ENCODE measurements at regions not wholly inside any gene's neighbourhood (a gene's known extent, or its start where the extent isn't known, plus 50 kb on each side); places are given as distances from the start of the nearest gene placed in this dataset.
"Not testable (repeated sequence)": the region's sequence is repeated elsewhere in the genome, so short reads cannot be mapped to it uniquely, and the experiment has no call there.

GRCh38 chr12:33111850-33112249 lies 215.3 kb upstream of the PKP2 start:
- Histone ChIP-seq H3K9me3 (replicated peaks in 1 of 3) (no peaks in the 10 kb centered on the region), H3K27ac (no peak overlapping the region), H3K36me3 (replicated peaks in 1 of 2) (no peaks in the 10 kb centered on the region), H3K4me3 (no peak overlapping the region), H3K27me3 (no peaks in the 10 kb centered on the region), H3K4me1 (replicated peaks in 1 of 2) (no peaks in the 10 kb centered on the region)
- WGBS, 4 donors = 44 to 53% (median 48%) methylated on average over 6 of the region's 6 CpGs
- DNase-seq = no peak
- intact Hi-C loops (cut with DNase I) = no loop called here
- no peak for TF ChIP-seq CTCF (IDR thresholded peaks at IDR 0.05)
- no peak for TF ChIP-seq POLR2A (IDR thresholded peaks at IDR 0.05)

- H3K9me3 ChIP-seq (replicated peaks in 1 of 3); intact Hi-C loops (cut with DNase I); H3K27ac ChIP-seq; H3K27me3 ChIP-seq; H3K4me1 ChIP-seq (replicated peaks in 1 of 2); H3K36me3 ChIP-seq (replicated peaks in 1 of 2); DNase-seq; H3K4me3 ChIP-seq: not testable (repeated sequence)
- WGBS, 4 donors = 53 to 87% (median 77%) methylated on average over 3 to 7 of the region's 7 CpGs
Measured at GRCh38 chr12:33107827-33108226, 211.2 kb upstream of the PKP2 start.

GRCh38 chr12:33093534-33093933 lies 197.0 kb upstream of the PKP2 start:
- Histone ChIP-seq H3K27me3 (no peaks in the 10 kb centered on the region), H3K4me1 (replicated peaks in 1 of 2) (no peaks in the 10 kb centered on the region), H3K36me3 (replicated peaks in 1 of 2) (no peaks in the 10 kb centered on the region), H3K27ac (no peak overlapping the region), H3K4me3 (no peak overlapping the region), H3K9me3 (replicated peaks in 1 of 3) (no peaks in the 10 kb centered on the region)
- TF ChIP-seq CTCF (IDR thresholded peaks at IDR 0.05) (no peak), POLR2A (IDR thresholded peaks at IDR 0.05) (no peak)
- intact Hi-C loops (cut with DNase I) = no loop called here
- no peak for DNase-seq
- 48 to 67% (median 57%) methylated on average over 2 of the region's 2 CpGs for WGBS, 4 donors

- H3K27me3 ChIP-seq; H3K36me3 ChIP-seq (replicated peaks in 1 of 2); H3K27ac ChIP-seq; intact Hi-C loops (cut with DNase I); DNase-seq; H3K4me1 ChIP-seq (replicated peaks in 1 of 2); H3K9me3 ChIP-seq (replicated peaks in 1 of 3); H3K4me3 ChIP-seq: not testable (repeated sequence)
- WGBS, 4 donors = 56 to 80% (median 71%) methylated on average over 1 of the region's 1 CpG
Measured at GRCh38 chr12:33087876-33088275, 191.3 kb upstream of the PKP2 start.

- H3K36me3 ChIP-seq (replicated peaks in 1 of 2); H3K9me3 ChIP-seq (replicated peaks in 1 of 3); H3K4me1 ChIP-seq (replicated peaks in 1 of 2); DNase-seq; H3K27ac ChIP-seq; H3K27me3 ChIP-seq; intact Hi-C loops (cut with DNase I); H3K4me3 ChIP-seq: not testable (repeated sequence)
- 70 to 82% (median 75%) methylated on average over 9 of the region's 9 CpGs for WGBS, 4 donors
Measured at GRCh38 chr12:33076401-33076800, 179.8 kb upstream of the PKP2 start.

- H3K27me3 ChIP-seq; intact Hi-C loops (cut with DNase I); H3K4me1 ChIP-seq (replicated peaks in 1 of 2); H3K27ac ChIP-seq; H3K36me3 ChIP-seq (replicated peaks in 1 of 2); H3K9me3 ChIP-seq (replicated peaks in 1 of 3); H3K4me3 ChIP-seq; DNase-seq: not testable (repeated sequence)
- 81 to 91% (median 87%) methylated on average over 7 to 25 of the region's 25 CpGs for WGBS, 4 donors
Measured at GRCh38 chr12:33075130-33075766, 178.7 kb upstream of the PKP2 start.

Measured in adrenal gland (tissue), 9 donors.